HG02870 (cell line): ENCODE measurements at regions not wholly inside any gene's neighbourhood (a gene's known extent, or its start where the extent isn't known, plus 50 kb on each side); places are given as distances from the start of the nearest gene placed in this dataset.
"Not testable (repeated sequence)": the region's sequence is repeated elsewhere in the genome, so short reads cannot be mapped to it uniquely, and the experiment has no call there.

Source experiments
- ATAC-seq: cut with Tn5 transposase; IDR thresholded peaks from one replicate; pipeline ENCODE4 v1.9.1; 2021; ENCODE audit warnings: mild to moderate bottlenecking, moderate library complexity; ENCODE audit not compliant: unreplicated experiment

- ATAC-seq, result not testable (repeated sequence)
Measured at GRCh38 chr7:67358738-67359137, 362.1 kb downstream of the TYW1 start.

GRCh38 chr7:67359900-67360299 is 363.3 kb downstream of the TYW1 start:
- ATAC-seq, result no peak

- no peak for ATAC-seq
Measured at GRCh38 chr7:67361150-67361549, 364.5 kb downstream of the TYW1 start.

- ATAC-seq, result no peak
Measured at GRCh38 chr7:67364441-67365017, 367.9 kb downstream of the TYW1 start.

GRCh38 chr7:67371429-67372305 is 375.0 kb downstream of the TYW1 start:
- peak; percentile 96 for ATAC-seq

- not testable (repeated sequence) for ATAC-seq
Measured at GRCh38 chr7:67373389-67373788, 376.8 kb downstream of the TYW1 start.

DNA sequence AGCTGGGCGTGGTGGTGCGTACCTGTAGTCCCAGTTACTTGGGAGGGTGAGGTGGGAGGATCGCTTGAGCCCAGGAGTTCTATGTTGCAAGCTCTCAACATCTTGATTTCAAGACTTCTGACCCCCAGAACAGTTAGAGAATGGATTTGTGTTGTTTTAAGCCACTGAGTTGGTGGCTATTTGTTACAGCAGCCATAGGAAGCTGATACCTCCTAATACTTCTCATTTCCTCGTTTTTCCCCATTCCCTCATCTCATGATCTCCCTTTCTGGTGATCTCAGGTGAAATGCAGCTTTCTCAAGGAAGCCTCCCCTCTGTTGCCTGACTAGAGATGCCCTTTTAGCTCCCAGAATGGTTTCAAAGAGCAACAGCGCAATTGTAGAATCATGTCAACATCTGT is 378.8 kb downstream of the TYW1 start:
- ATAC-seq, result no peak

DNA sequence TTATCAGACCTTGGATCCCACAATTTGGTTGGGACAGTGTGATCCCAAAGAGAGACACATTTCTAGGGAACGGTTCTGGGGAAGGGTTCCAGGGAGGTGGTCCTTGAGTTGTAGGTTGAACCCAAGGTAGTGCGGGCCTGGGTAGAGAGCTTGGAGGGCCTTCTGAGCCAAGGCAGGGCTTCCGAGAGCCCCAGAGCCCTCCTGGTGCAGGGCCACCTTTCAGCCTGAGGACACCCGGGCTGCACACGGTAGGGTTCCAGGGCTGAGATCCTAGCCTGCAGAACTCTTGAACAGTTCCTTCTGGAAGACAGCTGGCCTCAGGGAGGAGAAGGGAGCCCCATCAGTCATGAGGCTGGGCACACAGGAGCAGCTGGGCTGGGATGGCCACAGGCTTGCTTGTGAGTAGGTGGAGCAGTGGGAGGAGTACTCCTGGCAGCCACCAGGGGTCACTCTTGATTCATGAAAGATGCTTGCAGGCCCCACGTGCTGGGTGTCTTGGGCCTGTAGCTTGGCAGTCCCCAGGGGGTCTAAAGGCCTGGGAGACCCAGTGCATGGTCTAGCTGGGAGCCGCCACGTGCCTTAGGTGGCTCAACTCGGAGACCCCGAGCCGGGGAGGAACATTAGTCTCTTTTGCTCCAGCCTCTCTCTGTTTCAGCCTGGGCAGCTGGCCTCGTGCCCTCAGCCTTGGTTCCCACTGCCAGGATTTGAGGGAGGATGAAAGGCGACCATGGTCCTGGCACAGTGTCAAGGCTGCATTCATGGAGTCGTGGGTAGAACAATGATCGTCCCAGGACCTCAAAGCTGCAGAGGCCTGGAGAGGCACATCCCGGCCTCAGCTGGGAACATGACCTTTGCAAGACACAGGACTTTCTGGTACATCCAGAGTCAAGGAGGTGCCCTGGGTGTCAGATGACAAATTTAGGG is 381.6 kb downstream of the TYW1 start:
- peak; percentile 95 for ATAC-seq

GRCh38 chr7:67380326-67380725 is 383.7 kb downstream of the TYW1 start:
- no peak for ATAC-seq

GRCh38 chr7:67380858-67381257 is 384.2 kb downstream of the TYW1 start:
- ATAC-seq, result no peak

- ATAC-seq, result no peak
Measured at GRCh38 chr7:67387851-67388250, 391.2 kb downstream of the TYW1 start.

DNA sequence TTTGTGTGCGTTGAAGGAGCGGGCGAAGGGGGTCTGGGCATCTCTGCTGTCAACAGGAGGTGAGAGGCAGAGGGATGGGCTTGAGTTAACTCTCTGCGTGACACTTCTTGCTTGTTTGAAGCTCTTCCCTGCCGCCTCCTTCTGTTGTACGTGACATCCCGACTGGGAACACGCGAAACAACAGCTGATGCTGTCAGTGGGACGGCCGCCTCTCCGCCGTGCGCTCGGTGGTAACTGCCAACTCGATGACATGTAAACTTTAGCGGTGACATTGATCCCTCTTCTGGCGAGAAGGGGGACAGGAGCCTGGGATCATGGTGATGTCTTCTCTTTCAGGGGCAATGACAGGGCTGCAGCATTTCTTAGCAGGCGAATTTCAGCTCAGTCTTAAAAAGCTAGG is 394.5 kb downstream of the TYW1 start:
- ATAC-seq, result no peak

DNA sequence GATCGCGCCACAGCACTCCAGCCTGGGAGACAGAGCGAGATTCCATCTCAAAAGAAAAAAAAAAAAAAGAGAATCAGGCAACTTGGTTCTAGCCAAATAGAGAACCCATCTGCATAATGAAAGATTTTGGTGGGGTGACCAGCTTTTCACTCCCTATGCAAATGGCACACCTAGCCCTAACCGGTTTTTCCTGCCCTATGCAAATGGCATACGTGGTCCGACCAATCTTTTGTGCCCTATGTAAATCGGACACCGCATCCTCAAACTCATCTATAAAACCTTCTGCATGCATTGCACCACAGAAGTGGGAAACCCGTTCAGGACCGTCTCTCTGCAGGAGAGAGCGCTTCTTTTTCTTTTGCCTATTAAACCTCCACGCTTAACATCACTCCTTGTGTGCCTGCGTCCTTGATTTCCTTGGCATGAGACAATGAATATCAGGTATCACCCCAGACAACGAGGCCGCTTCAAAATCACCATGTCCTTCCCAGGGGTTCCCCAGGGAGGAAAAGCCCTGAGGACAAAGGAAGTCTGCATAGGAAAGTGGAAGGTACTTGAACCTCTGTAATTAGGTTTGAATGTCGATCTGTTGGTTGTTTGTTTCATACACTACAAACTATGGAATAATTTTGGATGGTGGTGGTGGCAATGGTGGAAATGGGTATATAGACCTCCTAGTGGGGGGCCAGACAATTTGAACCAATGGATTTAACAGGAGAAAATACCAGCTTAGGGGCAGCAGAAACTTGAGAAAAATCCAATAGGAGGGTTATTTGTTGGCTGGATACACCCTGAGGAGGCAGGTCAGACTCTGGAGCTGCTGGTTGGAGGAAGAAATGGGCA is 396.2 kb downstream of the TYW1 start:
- ATAC-seq, result no peak

DNA sequence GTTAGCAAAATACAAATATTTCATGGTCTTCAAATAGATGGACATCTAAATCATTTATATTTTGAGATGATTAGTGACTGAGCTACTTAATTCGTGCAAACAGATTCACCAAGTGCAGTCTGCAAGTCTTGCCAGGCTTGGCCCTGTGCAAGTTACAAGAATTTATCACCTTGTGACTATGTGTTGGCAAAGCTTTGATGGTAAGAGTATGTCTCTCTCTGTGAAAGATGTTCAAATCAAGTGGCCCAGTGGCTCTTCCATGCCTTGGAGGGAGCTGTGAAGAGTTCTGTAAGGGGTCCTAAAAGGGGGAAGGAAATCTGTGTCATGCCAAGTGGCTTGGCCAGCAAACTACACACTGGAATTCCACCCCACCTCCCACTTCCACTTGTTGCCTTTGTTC is 397.3 kb downstream of the TYW1 start:
- ATAC-seq, result no peak

DNA sequence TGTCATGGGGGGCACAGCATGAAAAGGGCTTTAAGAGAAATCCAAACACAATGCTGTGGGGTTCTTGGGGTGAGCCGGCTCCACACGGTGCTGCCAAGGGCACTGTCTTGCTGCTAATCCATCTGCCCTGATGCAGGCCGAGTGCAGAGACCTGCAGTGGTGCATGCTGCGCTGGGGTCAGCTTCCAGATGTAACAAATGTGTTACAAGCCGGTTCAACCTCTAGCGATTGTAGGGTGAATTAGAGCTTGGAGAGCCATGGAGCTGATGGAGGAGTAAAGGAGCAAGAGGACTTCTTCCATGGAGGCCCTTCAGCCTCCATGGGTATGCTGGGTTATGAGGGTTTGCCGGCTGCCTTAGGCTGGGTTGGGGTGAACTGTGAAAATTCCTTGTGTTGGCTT is 402.3 kb downstream of the TYW1 start:
- ATAC-seq, result no peak

- ATAC-seq, result no peak
Measured at GRCh38 chr7:67401492-67401891, 404.9 kb downstream of the TYW1 start.

- no peak for ATAC-seq
Measured at GRCh38 chr7:67402280-67402679, 405.6 kb downstream of the TYW1 start.

DNA sequence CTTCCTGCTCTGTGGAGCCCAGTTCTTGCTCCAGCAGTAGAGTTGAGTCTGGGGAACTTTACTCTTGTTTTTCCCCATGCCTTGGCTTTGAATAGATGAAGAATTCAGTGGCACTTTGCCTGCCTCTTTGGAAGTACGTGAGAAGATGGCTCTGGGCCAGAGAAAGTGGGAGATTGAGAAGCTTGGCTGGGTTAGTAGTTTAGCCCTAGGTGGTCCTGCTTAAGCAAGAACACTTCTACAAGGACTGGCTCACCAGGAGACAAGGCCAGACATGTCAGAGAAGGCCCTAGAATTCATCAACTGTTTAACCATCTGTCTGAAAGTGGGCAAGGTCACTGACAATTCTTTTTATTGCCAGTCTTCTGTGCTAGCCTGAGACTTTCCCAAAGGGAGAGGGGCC is 410.3 kb downstream of the TYW1 start:
- no peak for ATAC-seq

DNA sequence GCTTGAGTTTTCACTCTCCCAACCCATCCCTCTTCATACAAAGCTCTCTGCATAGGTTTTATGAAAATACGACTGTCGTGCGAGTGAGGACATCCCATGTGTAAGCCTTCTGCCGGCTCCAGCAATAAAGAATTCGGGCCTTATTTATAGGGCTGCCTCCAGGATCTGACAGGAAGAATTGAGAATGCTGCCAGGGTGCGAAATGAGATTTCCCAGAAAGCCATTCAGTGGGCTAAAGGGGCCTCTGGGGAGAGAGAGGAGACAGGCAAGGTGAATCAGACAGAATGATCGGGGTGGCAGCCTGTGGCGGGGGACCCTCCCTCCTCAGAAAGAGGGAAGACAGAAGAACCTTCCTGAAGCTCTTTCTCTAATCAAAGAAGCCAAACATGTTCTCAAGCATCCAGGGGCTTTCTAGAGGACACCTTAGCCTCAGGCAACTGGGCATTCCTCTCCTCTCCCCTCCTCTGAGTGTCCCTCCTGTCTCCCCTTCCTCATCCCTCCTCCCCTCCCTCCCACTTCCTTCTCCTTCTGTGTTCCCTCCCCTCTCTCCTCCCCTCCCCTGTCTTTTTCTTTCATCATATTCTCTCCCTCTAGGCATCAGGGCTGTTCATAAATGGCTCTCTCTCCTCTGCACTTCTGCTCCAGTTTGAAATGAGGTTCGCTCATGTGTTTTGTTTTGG is 410.9 kb downstream of the TYW1 start:
- no peak for ATAC-seq

GRCh38 chr7:67408109-67408508 is 411.5 kb downstream of the TYW1 start:
- no peak for ATAC-seq
